ENCODE measurements at regions not wholly inside any gene's neighbourhood (a gene's known extent, or its start where the extent isn't known, plus 50 kb on each side); places are given as distances from the start of the nearest gene placed in this dataset.

GRCh38 chr1:47554901-47555300 lies 117.1 kb downstream of the FOXD2 start:
- DNase-seq, result no peak

- no peak for DNase-seq
These were observed 117.5 kb downstream of the FOXD2 start for GRCh38 chr1:47555306-47555705.

- DNase-seq, result peak; percentile 47
These were observed 118.2 kb downstream of the FOXD2 start for GRCh38 chr1:47555841-47556560.

GRCh38 chr1:47557066-47557465 lies 119.2 kb downstream of the FOXD2 start:
- DNase-seq, result no peak

- DNase-seq, result peak; percentile 42
These were observed 121.1 kb downstream of the FOXD2 start for GRCh38 chr1:47558601-47559593.

- DNase-seq, result no peak
These were observed 122.3 kb downstream of the FOXD2 start for GRCh38 chr1:47559944-47560695.

GRCh38 chr1:47561523-47562007 lies 123.7 kb downstream of the FOXD2 start:
- DNase-seq, result no peak

GRCh38 chr1:47562147-47562546 lies 124.3 kb downstream of the FOXD2 start:
- DNase-seq, result no peak

- DNase-seq, result no peak
These were observed 125.0 kb downstream of the FOXD2 start for GRCh38 chr1:47562799-47563198.

- no peak for DNase-seq
These were observed 125.4 kb downstream of the FOXD2 start for GRCh38 chr1:47563201-47563600.

GRCh38 chr1:47564570-47564969 lies 126.7 kb downstream of the FOXD2 start:
- no peak for DNase-seq

- DNase-seq, result no peak
These were observed 127.2 kb downstream of the FOXD2 start for GRCh38 chr1:47565092-47565491.

GRCh38 chr1:47565676-47566075 lies 127.8 kb downstream of the FOXD2 start:
- no peak for DNase-seq

- no peak for DNase-seq
These were observed 130.9 kb downstream of the FOXD2 start for GRCh38 chr1:47568763-47569162.

GRCh38 chr1:47569261-47569660 lies 131.4 kb downstream of the FOXD2 start:
- DNase-seq, result no peak

GRCh38 chr1:47569681-47570470 lies 132.0 kb downstream of the FOXD2 start:
- DNase-seq, result peak; percentile 38

GRCh38 chr1:47571161-47571560 lies 133.3 kb downstream of the FOXD2 start:
- no peak for DNase-seq

GRCh38 chr1:47571952-47572351 lies 134.1 kb downstream of the FOXD2 start:
- no peak for DNase-seq

- DNase-seq, result no peak
These were observed 135.0 kb downstream of the FOXD2 start for GRCh38 chr1:47572731-47573430.

- DNase-seq, result no peak
These were observed 136.8 kb downstream of the FOXD2 start for GRCh38 chr1:47574451-47575165.
